WERI-Rb-1 (cell line): ENCODE measurements at regions not wholly inside any gene's neighbourhood (a gene's known extent, or its start where the extent isn't known, plus 50 kb on each side); places are given as distances from the start of the nearest gene placed in this dataset.

Experiments used
- DNase-seq: peaks from one replicate; pipeline ENCODE4 v3.0.0-alpha.2; 2020
- H3K27ac ChIP-seq: fragments of 250-450 bp; sonication (Bioruptor Pico); 2 replicates; pipeline ENCODE4 v1.5.1; 2020; ENCODE audit warnings: mild to moderate bottlenecking, moderate library complexity
- H3K27me3 ChIP-seq: fragments of 250-450 bp; sonication (Bioruptor Pico); 2 replicates; pipeline ENCODE4 v1.5.1; 2021; ENCODE audit warnings: mild to moderate bottlenecking, low read depth, moderate library complexity; ENCODE audit not compliant: insufficient read depth, severe bottlenecking
- H3K36me3 ChIP-seq: fragments of 250-450 bp; sonication (Bioruptor Pico); 2 replicates; pipeline ENCODE4 v1.5.1; 2020; ENCODE audit warnings: mild to moderate bottlenecking, moderate library complexity
- H3K4me3 ChIP-seq: 2 replicates; pipeline ENCODE4 v1.5.1; 2011; ENCODE audit warnings: low read depth, mild to moderate bottlenecking, control low read depth, low read length
- H3K9me3 ChIP-seq: fragments of 250-450 bp; sonication (Bioruptor Pico); 2 replicates; pipeline ENCODE4 v1.5.1; 2021; ENCODE audit warnings: mild to moderate bottlenecking, moderate library complexity; ENCODE audit not compliant: severe bottlenecking
- CTCF ChIP-seq: IDR thresholded peaks from 2 replicates; pipeline ENCODE4 v1.5.1; 2011; ENCODE audit warnings: low read depth, mild to moderate bottlenecking, control low read depth, inconsistent platforms, low read length

GRCh38 chr18:7466190-7466589 lies 100.9 kb upstream of the PTPRM start:
- DNase-seq, result no peak
- Histone ChIP-seq H3K36me3 (no peaks in the 10 kb centered on the region), H3K27ac (no peak overlapping the region), H3K9me3 (no peaks in the 10 kb centered on the region), H3K4me3 (no peak overlapping the region), H3K27me3 (no peaks in the 10 kb centered on the region)
- no peak for TF ChIP-seq CTCF

GRCh38 chr18:7467708-7468466 lies 99.2 kb upstream of the PTPRM start:
- no peak for DNase-seq
- H3K36me3 ChIP-seq, result no peaks in the 10 kb centered on the region
- H3K9me3 ChIP-seq, result no peaks in the 10 kb centered on the region
- no peak overlapping the region for H3K27ac ChIP-seq
- no peak for TF ChIP-seq CTCF
- no peaks in the 10 kb centered on the region for H3K27me3 ChIP-seq
- no peak overlapping the region for H3K4me3 ChIP-seq

GRCh38 chr18:7470101-7470500 lies 97.0 kb upstream of the PTPRM start:
- no peak overlapping the region for H3K27ac ChIP-seq
- DNase-seq, result no peak
- TF ChIP-seq CTCF, result no peak

GRCh38 chr18:7470503-7470902 lies 96.6 kb upstream of the PTPRM start:
- no peaks in the 10 kb centered on the region for H3K9me3 ChIP-seq
- H3K4me3 ChIP-seq, result no peak overlapping the region
- DNase-seq, result no peak
- H3K27me3 ChIP-seq, result no peaks in the 10 kb centered on the region
- H3K36me3 ChIP-seq, result no peaks in the 10 kb centered on the region
- TF ChIP-seq CTCF, result no peak
- no peak overlapping the region for H3K27ac ChIP-seq

More at GRCh38 chr18:7470101-7470500, 97.0 kb upstream of the PTPRM start:
- no peak overlapping the region for H3K4me3 ChIP-seq
- no peaks in the 10 kb centered on the region for H3K9me3 ChIP-seq
- no peaks in the 10 kb centered on the region for H3K27me3 ChIP-seq
- H3K36me3 ChIP-seq, result no peaks in the 10 kb centered on the region

- Histone ChIP-seq H3K27ac (no peak overlapping the region), H3K9me3 (no peaks in the 10 kb centered on the region)
- no peak for TF ChIP-seq CTCF
Observed at GRCh38 chr18:7476386-7476785, 90.7 kb upstream of the PTPRM start.

GRCh38 chr18:7479756-7480155 lies 87.4 kb upstream of the PTPRM start:
- no peak for TF ChIP-seq CTCF
- H3K27me3 ChIP-seq, result no peaks in the 10 kb centered on the region
- DNase-seq, result no peak
- no peaks in the 10 kb centered on the region for H3K9me3 ChIP-seq
- no peaks in the 10 kb centered on the region for H3K36me3 ChIP-seq
- H3K4me3 ChIP-seq, result no peak overlapping the region
- H3K27ac ChIP-seq, result no peak overlapping the region

More at GRCh38 chr18:7476386-7476785, 90.7 kb upstream of the PTPRM start:
- no peaks in the 10 kb centered on the region for H3K27me3 ChIP-seq
- no peak overlapping the region for H3K4me3 ChIP-seq
- no peaks in the 10 kb centered on the region for H3K36me3 ChIP-seq
- DNase-seq, result no peak
